ENCODE measurements at regions not wholly inside any gene's neighbourhood (a gene's known extent, or its start where the extent isn't known, plus 50 kb on each side); places are given as distances from the start of the nearest gene placed in this dataset.
"Not testable (repeated sequence)": the region's sequence is repeated elsewhere in the genome, so short reads cannot be mapped to it uniquely, and the experiment has no call there.

- TF ChIP-seq Cebpa-rat (IDR thresholded peaks at IDR 0.05), result no peak
- Histone ChIP-seq H3K4me2 (no peak overlapping the region), H4K20me1 (no peaks in the 10 kb centered on the region), H3K4me3 (no peak overlapping the region), H3K4me1 (no peaks in the 10 kb centered on the region), H3K27ac (no peak overlapping the region), H3K9me3 (replicated peaks in 1 of 11) (no peaks in the 10 kb centered on the region), H3K27me3 (no peaks in the 10 kb centered on the region), H3K9ac (no peak overlapping the region), H3K36me3 (no peaks in the 10 kb centered on the region)
Observed at GRCh38 chr3:162945626-162946025, 1449.0 kb downstream of the OTOL1 start.

GRCh38 chr3:162956711-162957110 is 1460.1 kb downstream of the OTOL1 start:
- no peaks in the 10 kb centered on the region for H3K9me3 ChIP-seq (replicated peaks in 1 of 11)
- H3K27ac ChIP-seq, result no peak overlapping the region
- H3K4me1 ChIP-seq, result peaks cover 0 to 9% (median 0%) of the 10 kb centered on the region in 10 experiments; a peak in 2 of 20 replicates
- H3K36me3 ChIP-seq, result no peaks in the 10 kb centered on the region
- H3K9ac ChIP-seq, result no peak overlapping the region
- no peak for TF ChIP-seq Cebpa-rat (IDR thresholded peaks at IDR 0.05)
- no peak overlapping the region for H3K4me3 ChIP-seq
- no peaks in the 10 kb centered on the region for H4K20me1 ChIP-seq
- no peak overlapping the region for H3K4me2 ChIP-seq
- no peaks in the 10 kb centered on the region for H3K27me3 ChIP-seq

- no peak for TF ChIP-seq Cebpa-rat (IDR thresholded peaks at IDR 0.05)
Observed at GRCh38 chr3:162960269-162960668, 1463.7 kb downstream of the OTOL1 start.

GRCh38 chr3:162970292-162970691 is 1473.7 kb downstream of the OTOL1 start:
- no peak for TF ChIP-seq Cebpa-rat (IDR thresholded peaks at IDR 0.05)
- Histone ChIP-seq H3K4me3 (no peak overlapping the region), H3K27me3 (no peaks in the 10 kb centered on the region)

More at GRCh38 chr3:162960269-162960668, 1463.7 kb downstream of the OTOL1 start:
- H3K27me3 ChIP-seq, result no peaks in the 10 kb centered on the region
- H3K9ac ChIP-seq, result no peak overlapping the region
- no peaks in the 10 kb centered on the region for H3K36me3 ChIP-seq
- H4K20me1 ChIP-seq, result no peaks in the 10 kb centered on the region
- H3K4me3 ChIP-seq, result no peak overlapping the region
- H3K4me1 ChIP-seq, result peaks cover 0 to 9% (median 0%) of the 10 kb centered on the region in 10 experiments; a peak in 2 of 20 replicates
- no peaks in the 10 kb centered on the region for H3K9me3 ChIP-seq (replicated peaks in 1 of 11)
- H3K4me2 ChIP-seq, result 0 out of 22 replicates have a peak overlapping the region, but pooled peaks of 1 of the 11 experiments have one; percentile 20
- H3K27ac ChIP-seq, result no peak overlapping the region

GRCh38 chr3:162971715-162972114 is 1475.1 kb downstream of the OTOL1 start:
- H3K27ac ChIP-seq, result no peak overlapping the region
- H3K4me3 ChIP-seq, result no peak overlapping the region
- H3K4me2 ChIP-seq, result no peak overlapping the region
- no peaks in the 10 kb centered on the region for H3K4me1 ChIP-seq
- no peaks in the 10 kb centered on the region for H3K9me3 ChIP-seq (replicated peaks in 1 of 11)
- no peak overlapping the region for H3K9ac ChIP-seq
- no peaks in the 10 kb centered on the region for H3K36me3 ChIP-seq
- no peak for TF ChIP-seq Cebpa-rat (IDR thresholded peaks at IDR 0.05)
- H3K27me3 ChIP-seq, result no peaks in the 10 kb centered on the region
- H4K20me1 ChIP-seq, result no peaks in the 10 kb centered on the region

More at GRCh38 chr3:162970292-162970691, 1473.7 kb downstream of the OTOL1 start:
- no peaks in the 10 kb centered on the region for H3K9me3 ChIP-seq (replicated peaks in 1 of 11)
- H3K4me1 ChIP-seq, result no peaks in the 10 kb centered on the region
- no peak overlapping the region for H3K27ac ChIP-seq
- H3K9ac ChIP-seq, result no peak overlapping the region
- no peaks in the 10 kb centered on the region for H4K20me1 ChIP-seq
- no peak overlapping the region for H3K4me2 ChIP-seq
- no peaks in the 10 kb centered on the region for H3K36me3 ChIP-seq

GRCh38 chr3:162973428-162973917 is 1476.9 kb downstream of the OTOL1 start:
- Histone ChIP-seq H4K20me1 (no peaks in the 10 kb centered on the region), H3K27ac (no peak overlapping the region), H3K36me3 (no peaks in the 10 kb centered on the region), H3K27me3 (no peaks in the 10 kb centered on the region), H3K9me3 (replicated peaks in 1 of 11) (no peaks in the 10 kb centered on the region), H3K4me3 (no peak overlapping the region), H3K4me2 (no peak overlapping the region), H3K4me1 (no peaks in the 10 kb centered on the region), H3K9ac (no peak overlapping the region)
- TF ChIP-seq Cebpa-rat (IDR thresholded peaks at IDR 0.05), result no peak

GRCh38 chr3:162978136-162978535 is 1481.5 kb downstream of the OTOL1 start:
- Histone ChIP-seq H3K4me3 (no peak overlapping the region), H3K9ac (no peak overlapping the region), H3K9me3 (replicated peaks in 1 of 11) (no peaks in the 10 kb centered on the region), H3K4me1 (no peaks in the 10 kb centered on the region), H3K27me3 (no peaks in the 10 kb centered on the region), H3K4me2 (no peak overlapping the region), H4K20me1 (no peaks in the 10 kb centered on the region), H3K36me3 (no peaks in the 10 kb centered on the region), H3K27ac (no peak overlapping the region)
- no peak for TF ChIP-seq Cebpa-rat (IDR thresholded peaks at IDR 0.05)

GRCh38 chr3:162984746-162985145 is 1488.1 kb downstream of the OTOL1 start:
- Histone ChIP-seq H4K20me1 (no peaks in the 10 kb centered on the region), H3K9ac (no peak overlapping the region), H3K4me3 (no peak overlapping the region), H3K9me3 (replicated peaks in 1 of 11) (no peaks in the 10 kb centered on the region), H3K4me1 (no peaks in the 10 kb centered on the region), H3K4me2 (no peak overlapping the region), H3K36me3 (no peaks in the 10 kb centered on the region), H3K27me3 (no peaks in the 10 kb centered on the region), H3K27ac (no peak overlapping the region)
- no peak for TF ChIP-seq Cebpa-rat (IDR thresholded peaks at IDR 0.05)

- H3K9me3 ChIP-seq (replicated peaks in 1 of 11); H3K4me2 ChIP-seq; H3K27me3 ChIP-seq; H3K9ac ChIP-seq; H4K20me1 ChIP-seq; H3K4me3 ChIP-seq; H3K36me3 ChIP-seq; H3K27ac ChIP-seq; H3K4me1 ChIP-seq: not testable (repeated sequence)
Observed at GRCh38 chr3:162987085-162987794, 1490.6 kb downstream of the OTOL1 start.

GRCh38 chr3:162992741-162993140 is 1496.1 kb downstream of the OTOL1 start:
- H3K36me3 ChIP-seq, result no peaks in the 10 kb centered on the region
- no peaks in the 10 kb centered on the region for H3K27me3 ChIP-seq
- H3K27ac ChIP-seq, result no peak overlapping the region
- no peak overlapping the region for H3K9ac ChIP-seq
- no peaks in the 10 kb centered on the region for H4K20me1 ChIP-seq
- TF ChIP-seq Cebpa-rat (IDR thresholded peaks at IDR 0.05), result no peak
- peaks cover 0 to 10% (median 0%) of the 10 kb centered on the region in 11 experiments; a peak in 7 of 22 replicates for H3K9me3 ChIP-seq (replicated peaks in 1 of 11)
- H3K4me2 ChIP-seq, result no peak overlapping the region
- H3K4me1 ChIP-seq, result no peaks in the 10 kb centered on the region
- no peak overlapping the region for H3K4me3 ChIP-seq

All from BLaER1 treated with 17β-estradiol and CSF1 and Interleukin-3, amounts not matched to agents 10 nM and 100 nM (cell line).